Prostate gland (tissue), 2 donors: ENCODE measurements at regions not wholly inside any gene's neighbourhood (a gene's known extent, or its start where the extent isn't known, plus 50 kb on each side); places are given as distances from the start of the nearest gene placed in this dataset.

ENCODE experiments used
- CTCF ChIP-seq, 4 experiments: fragments of 200-600 bp in 2 of 4; fragments of 450-650 bp in 2 of 4; sonication (generic) in 2 of 4; IDR thresholded peaks; 1 replicate in 3 of 4; 2 replicates in 1 of 4; pipeline ENCODE4 v1.5.1; 2016 to 2019; ENCODE audit warnings: antibody characterized with exemption in 4 of 4, mild to moderate bottlenecking in 2 of 4, moderate library complexity in 2 of 4
- POLR2AphosphoS5 ChIP-seq: sonication (generic); formaldehyde crosslinking; IDR thresholded peaks from one replicate; pipeline ENCODE4 v1.6.1; 2017; ENCODE audit warnings: antibody characterized with exemption

DNA sequence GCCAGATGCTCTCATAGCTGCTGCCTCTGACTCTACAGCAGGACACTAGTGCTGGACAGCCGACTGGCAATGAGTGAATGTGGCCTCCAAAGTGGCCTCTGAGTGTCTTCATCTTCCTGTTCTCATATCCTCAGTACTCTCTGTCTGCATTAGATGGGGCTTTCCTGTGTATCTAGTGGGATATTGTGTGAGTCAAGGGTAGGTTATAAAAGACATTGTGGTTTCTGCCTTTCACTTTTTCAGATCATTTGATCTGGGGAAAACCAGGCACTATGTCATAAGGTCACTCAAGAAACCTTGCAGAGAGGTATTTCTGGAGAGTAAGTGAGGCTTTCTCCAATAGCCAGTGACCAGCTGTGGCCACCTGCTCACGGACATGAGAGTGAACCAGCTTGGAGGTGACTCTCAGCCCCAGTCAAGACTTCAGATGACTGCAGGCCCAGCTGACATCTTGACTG, 333.6 kb upstream of the NCAM1 start:
- TF ChIP-seq CTCF (IDR thresholded peaks at IDR 0.05) = no peak
- TF ChIP-seq POLR2AphosphoS5 = no peak
